HepG2 (cell line): ENCODE measurements at regions not wholly inside any gene's neighbourhood (a gene's known extent, or its start where the extent isn't known, plus 50 kb on each side); places are given as distances from the start of the nearest gene placed in this dataset.

Source experiments
- ATAC-seq: fragments of 200-7000 bp; cut with Tn5 transposase; 3 replicates; pipeline ENCODE4 v1.9.1; 2020; ENCODE audit warnings: mild to moderate bottlenecking, moderate library complexity
- BruUV-seq: library from RNA; stranded (reverse); fragments of 400-500 nt; replicated peaks from 2 replicates; lab custom pipeline; 2021; lab: Mats Ljungman, UMichigan
- CTCF ChIA-PET: fragments of 300-600 bp; formaldehyde crosslinking; extraction: SDS; loops from one replicate; lab custom pipeline; 2021; ENCODE audit warnings: low total read pairs, inconsistent platforms, low intra/inter-chr PET ratio; lab: Yijun Ruan, JAX
- POLR2A ChIA-PET: fragments of 350-600 bp; sonication (Branson Sonifier 250); formaldehyde crosslinking; loops from one replicate; lab custom pipeline; 2020; ENCODE audit warnings: antibody characterized with exemption, inconsistent platforms; lab: Yijun Ruan, JAX
- DNase-seq: peaks from one replicate; pipeline ENCODE4 v3.0.0-alpha.2; 2015; ENCODE audit warnings: low spot score
- FAIRE-seq: peaks from 3 replicates; lab custom pipeline; 2011; peaks lifted over from hg19 to GRCh38; lab: Jason Lieb, UNC
- H2AFZ ChIP-seq: one replicate; pipeline ENCODE4 v1.6.1; 2011; ENCODE audit warnings: low read length, inconsistent platforms
- H3K27ac ChIP-seq: fragments of 300-600 bp; 3 replicates; pipeline ENCODE4 v1.8.0; 2011; ENCODE audit warnings: mixed run types, mild to moderate bottlenecking, mixed read lengths, low read length, inconsistent platforms; ENCODE audit not compliant: insufficient read depth; ENCODE audit errors: extremely low read length
- H3K27me3 ChIP-seq, 2 experiments: fragments of 200-600 bp in 1 of 2; 2 replicates in 1 of 2; 3 replicates in 1 of 2; pipeline versions ENCODE4 v1.6.0 to v1.8.0; 2011; ENCODE audit warnings: low read length in 2 of 2, mild to moderate bottlenecking in 2 of 2, moderate library complexity in 2 of 2, inconsistent platforms in 1 of 2; ENCODE audit not compliant: insufficient read depth in 2 of 2, control insufficient read depth in 1 of 2
- H3K36me3 ChIP-seq, 2 experiments: fragments of 200-600 bp in 1 of 2; replicated peaks in 1 of 2; 2 replicates in 1 of 2; 3 replicates in 1 of 2; pipeline versions ENCODE4 v1.5.1 to v1.8.0; 2011; ENCODE audit warnings: low read length in 2 of 2, inconsistent platforms in 1 of 2; ENCODE audit not compliant: insufficient read depth in 2 of 2, control insufficient read depth in 1 of 2
- H3K4me1 ChIP-seq: 2 replicates; pipeline ENCODE4 v1.5.1; 2012; ENCODE audit warnings: low read length, inconsistent platforms; ENCODE audit not compliant: insufficient read depth
- H3K4me2 ChIP-seq: 2 replicates; pipeline ENCODE4 v1.6.0; 2011; ENCODE audit warnings: low read depth, low read length, inconsistent platforms
- H3K4me3 ChIP-seq, 3 experiments: fragments of 200-600 bp in 1 of 3; sonication (generic), shearing (Covaris generic) in 1 of 3; replicated peaks in 1 of 3; 2 replicates each; pipeline ENCODE4 v1.5.1; 2011 to 2016; ENCODE audit warnings: low read length in 3 of 3, inconsistent platforms in 2 of 3, low read depth in 2 of 3, mild to moderate bottlenecking in 2 of 3, control low read depth in 1 of 3, mixed read lengths in 1 of 3; ENCODE audit not compliant: insufficient read depth in 1 of 3
- H3K79me2 ChIP-seq: one replicate; pipeline ENCODE4 v1.6.1; 2011; ENCODE audit warnings: low read length, inconsistent platforms; ENCODE audit not compliant: insufficient read depth
- H3K9ac ChIP-seq: 2 replicates; pipeline ENCODE4 v1.6.0; 2011; ENCODE audit warnings: mild to moderate bottlenecking, low read depth, low read length, inconsistent platforms; ENCODE audit not compliant: insufficient read depth
- H3K9me3 ChIP-seq: 2 replicates; pipeline ENCODE4 v1.5.1; 2012; ENCODE audit warnings: mild to moderate bottlenecking, low read length
- H4K20me1 ChIP-seq: 2 replicates; pipeline ENCODE4 v1.6.0; 2011; ENCODE audit warnings: inconsistent platforms, mild to moderate bottlenecking, low read length, moderate library complexity; ENCODE audit not compliant: insufficient read depth
- CAMTA2 ChIP-seq: sonication (generic); formaldehyde crosslinking; IDR thresholded peaks from 2 replicates; pipeline ENCODE4 v1.4.0; 2020; ENCODE audit warnings: mild to moderate bottlenecking, missing genetic modification reagents, borderline replicate concordance
- CBX5 ChIP-seq: sonication (generic); formaldehyde crosslinking; IDR thresholded peaks from 2 replicates; pipeline ENCODE4 v1.4.0; 2020; ENCODE audit warnings: missing genetic modification reagents, borderline replicate concordance
- CENPX ChIP-seq: sonication (generic); formaldehyde crosslinking; IDR thresholded peaks from 2 replicates; pipeline ENCODE4 v1.9.0; 2021; ENCODE audit warnings: mild to moderate bottlenecking, missing genetic modification reagents, moderate library complexity
- JARID2 ChIP-seq: sonication (generic); formaldehyde crosslinking; IDR thresholded peaks from 2 replicates; pipeline ENCODE4 v1.8.1; 2023; ENCODE audit warnings: missing genetic modification reagents, inconsistent platforms; ENCODE audit not compliant: insufficient replicate concordance
- KAT7 ChIP-seq: IDR thresholded peaks from 2 replicates; pipeline ENCODE4 v1.6.1; 2018; ENCODE audit warnings: borderline replicate concordance, missing compliant biosample characterization
- KDM1A ChIP-seq: IDR thresholded peaks from 2 replicates; pipeline ENCODE4 v1.6.1; 2016; ENCODE audit warnings: missing compliant biosample characterization
- NR3C1 ChIP-seq: sonication (generic); formaldehyde crosslinking; IDR thresholded peaks from 2 replicates; pipeline ENCODE4 v1.4.0; 2020; ENCODE audit warnings: missing genetic modification reagents
- POLR2AphosphoS5 ChIP-seq: IDR thresholded peaks from 2 replicates; pipeline ENCODE4 v1.6.1; 2012; ENCODE audit warnings: low read depth, low read length
- STAT5B ChIP-seq: sonication (generic); formaldehyde crosslinking; IDR thresholded peaks from 2 replicates; pipeline ENCODE4 v1.4.0; 2020; ENCODE audit warnings: missing genetic modification reagents
- ZFP36L2 ChIP-seq: sonication (generic); formaldehyde crosslinking; IDR thresholded peaks from 2 replicates; pipeline ENCODE4 v1.4.0; 2020; ENCODE audit warnings: missing genetic modification reagents
- ZFX ChIP-seq: sonication (generic); formaldehyde crosslinking; IDR thresholded peaks from 2 replicates; pipeline ENCODE4 v1.4.0; 2020; ENCODE audit warnings: mild to moderate bottlenecking, low read depth, missing genetic modification reagents, moderate library complexity
- ZFY ChIP-seq: sonication (generic); formaldehyde crosslinking; IDR thresholded peaks from 2 replicates; pipeline ENCODE4 v1.4.0; 2020; ENCODE audit warnings: missing genetic modification reagents
- ZNF274 ChIP-seq: sonication (generic); formaldehyde crosslinking; IDR thresholded peaks from 2 replicates; pipeline ENCODE4 v1.5.1; 2020; ENCODE audit warnings: mild to moderate bottlenecking, missing genetic modification reagents
- ZNF569 ChIP-seq: sonication (generic); formaldehyde crosslinking; IDR thresholded peaks from 2 replicates; pipeline ENCODE4 v1.5.0; 2020; ENCODE audit warnings: mild to moderate bottlenecking, missing genetic modification reagents, moderate library complexity, borderline replicate concordance
- WGBS: methylation state at CpG from one replicate; pipeline ENCODE4 v1.1.6; 2017; ENCODE audit warnings: low lambda C conversion rate; 5-methylcytosine and 5-hydroxymethylcytosine counted together
- in situ Hi-C: cut with HindIII; loops from 2 replicates; pipeline ENCODE4 v1.10.0; 2017; ENCODE audit warnings: low pct_unique_long_range_greater_than_20kb; ENCODE audit not compliant: extremely low pct_ligation_motif_present
- intact Hi-C: fragments of 100-400 bp; cut with micrococcal nuclease; formaldehyde crosslinking; loops from one replicate; pipeline ENCODE4 v1.10.0; 2022; ENCODE audit not compliant: unreplicated experiment
- TF ChIP-seq, protein P1 (sequence below): sonication (generic); formaldehyde crosslinking; IDR thresholded peaks from 2 replicates; pipeline ENCODE4 v1.4.0; 2020; ENCODE audit warnings: missing genetic modification reagents
- TF ChIP-seq, protein P2 (sequence below): sonication (generic); formaldehyde crosslinking; IDR thresholded peaks from 2 replicates; pipeline ENCODE4 v1.8.0; 2022; ENCODE audit warnings: mild to moderate bottlenecking, missing genetic modification reagents, borderline replicate concordance
- TF ChIP-seq, protein P3 (sequence below): sonication (generic); formaldehyde crosslinking; IDR thresholded peaks from 2 replicates; pipeline ENCODE4 v1.4.0; 2020; ENCODE audit warnings: missing genetic modification reagents, borderline replicate concordance

DNA sequence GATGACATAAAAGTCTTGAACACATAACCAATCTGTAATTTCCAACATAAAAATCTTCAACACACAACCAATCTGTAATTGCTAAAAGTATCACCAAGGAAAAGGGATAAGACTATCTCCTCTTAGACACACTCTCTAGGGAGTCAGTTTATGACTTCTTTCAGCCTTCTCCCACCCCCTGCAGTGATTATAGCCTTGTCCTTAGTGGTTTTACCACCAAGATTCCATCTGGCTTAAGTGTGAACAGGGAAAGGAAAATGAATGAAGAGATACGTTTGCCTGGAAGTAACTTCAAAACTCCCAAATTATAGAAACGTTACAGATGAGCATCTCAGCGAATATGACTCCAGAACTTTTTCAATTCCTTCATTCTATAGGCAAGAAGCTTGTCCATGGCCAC lies 136.2 kb upstream of the RASSF8 start:
- no peaks in the 10 kb centered on the region for H4K20me1 ChIP-seq
- H3K4me1 ChIP-seq: no peaks in the 10 kb centered on the region
- POLR2A ChIA-PET: no interaction called here
- no peaks in the 10 kb centered on the region for H3K79me2 ChIP-seq
- intact Hi-C loops: no loop called here
- no peak overlapping the region for H3K9ac ChIP-seq
- DNase-seq (no peak), FAIRE-seq (no peak), ATAC-seq (no peak)
- 2% methylated on average over 3 of the region's 3 CpGs for WGBS
- CTCF ChIA-PET: no interaction called here
- TF ChIP-seq KAT7 (CRISPR knock-in tag): no peak
- TF ChIP-seq ZNF569 (CRISPR knock-in tag): no peak
- no peak for TF ChIP-seq STAT5B (CRISPR knock-in tag)
- TF ChIP-seq, protein P1, sequence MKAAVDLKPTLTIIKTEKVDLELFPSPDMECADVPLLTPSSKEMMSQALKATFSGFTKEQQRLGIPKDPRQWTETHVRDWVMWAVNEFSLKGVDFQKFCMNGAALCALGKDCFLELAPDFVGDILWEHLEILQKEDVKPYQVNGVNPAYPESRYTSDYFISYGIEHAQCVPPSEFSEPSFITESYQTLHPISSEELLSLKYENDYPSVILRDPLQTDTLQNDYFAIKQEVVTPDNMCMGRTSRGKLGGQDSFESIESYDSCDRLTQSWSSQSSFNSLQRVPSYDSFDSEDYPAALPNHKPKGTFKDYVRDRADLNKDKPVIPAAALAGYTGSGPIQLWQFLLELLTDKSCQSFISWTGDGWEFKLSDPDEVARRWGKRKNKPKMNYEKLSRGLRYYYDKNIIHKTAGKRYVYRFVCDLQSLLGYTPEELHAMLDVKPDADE (CRISPR knock-in tag): no peak
- TF ChIP-seq, protein P2, sequence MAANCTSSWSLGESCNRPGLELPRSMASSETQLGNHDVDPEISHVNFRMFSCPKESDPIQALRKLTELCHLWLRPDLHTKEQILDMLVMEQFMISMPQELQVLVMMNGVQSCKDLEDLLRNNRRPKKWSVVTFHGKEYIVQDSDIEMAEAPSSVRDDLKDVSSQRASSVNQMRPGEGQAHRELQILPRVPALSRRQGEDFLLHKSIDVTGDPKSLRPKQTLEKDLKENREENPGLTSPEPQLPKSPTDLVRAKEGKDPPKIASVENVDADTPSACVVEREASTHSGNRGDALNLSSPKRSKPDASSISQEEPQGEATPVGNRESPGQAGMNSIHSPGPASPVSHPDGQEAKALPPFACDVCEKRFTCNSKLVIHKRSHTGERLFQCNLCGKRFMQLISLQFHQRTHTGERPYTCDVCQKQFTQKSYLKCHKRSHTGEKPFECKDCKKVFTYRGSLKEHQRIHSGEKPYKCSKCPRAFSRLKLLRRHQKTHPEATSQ: no peak
- TF ChIP-seq NR3C1 (CRISPR knock-in tag): no peak
- no peak overlapping the region for H3K4me2 ChIP-seq
- no peaks in the 10 kb centered on the region for H3K27me3 ChIP-seq
- H3K27ac ChIP-seq: no peak overlapping the region
- H3K9me3 ChIP-seq: no peaks in the 10 kb centered on the region
- in situ Hi-C loops: no loop called here
- no peaks in the 10 kb centered on the region for H3K36me3 ChIP-seq
- BruUV-seq: no TSS peak
- no peak overlapping the region for H2AFZ ChIP-seq
- H3K4me3 ChIP-seq: no peak overlapping the region

DNA sequence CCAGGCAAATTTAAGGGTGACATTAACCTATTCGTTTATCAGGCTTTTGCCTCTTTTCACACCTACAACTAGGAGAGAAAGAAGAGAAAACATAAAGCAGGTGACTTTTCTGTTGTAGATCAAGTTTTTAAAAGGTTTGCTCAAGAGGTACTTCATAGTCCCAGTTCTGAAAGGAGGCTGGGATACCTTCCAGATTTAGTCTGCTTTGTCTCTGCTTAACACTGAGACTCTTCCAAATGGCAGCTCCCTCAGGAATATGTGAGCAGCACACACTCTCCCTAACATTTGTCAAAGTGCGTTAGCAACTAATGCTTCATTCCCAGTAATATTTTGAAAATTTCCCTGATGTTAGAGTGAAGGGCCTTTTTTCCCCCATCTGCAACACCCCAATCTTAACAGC lies 133.7 kb upstream of the RASSF8 start:
- CTCF ChIA-PET: no interaction called here
- POLR2A ChIA-PET: no interaction called here
- H3K79me2 ChIP-seq: no peaks in the 10 kb centered on the region
- H4K20me1 ChIP-seq: no peaks in the 10 kb centered on the region
- no TSS peak for BruUV-seq
- FAIRE-seq (no peak), ATAC-seq (no peak), DNase-seq (no peak)
- H3K9me3 ChIP-seq: no peaks in the 10 kb centered on the region
- H3K4me2 ChIP-seq: no peak overlapping the region
- H3K27me3 ChIP-seq: 0 out of 5 replicates have a peak, but pooled peaks cover 0 to 2% of the 10 kb centered on the region in 2 experiments
- no peaks in the 10 kb centered on the region for H3K4me1 ChIP-seq
- no peak overlapping the region for H2AFZ ChIP-seq
- no peak overlapping the region for H3K4me3 ChIP-seq
- WGBS: 32% methylated on average over 2 of the region's 2 CpGs
- H3K9ac ChIP-seq: no peak overlapping the region
- in situ Hi-C loops (no loop called here), intact Hi-C loops (no loop called here)
- H3K27ac ChIP-seq: no peak overlapping the region
- H3K36me3 ChIP-seq: no peaks in the 10 kb centered on the region
- TF ChIP-seq CAMTA2 (CRISPR knock-in tag): no peak
- no peak for TF ChIP-seq CENPX (CRISPR knock-in tag)
- no peak for TF ChIP-seq CBX5 (CRISPR knock-in tag)
- TF ChIP-seq, protein P3, sequence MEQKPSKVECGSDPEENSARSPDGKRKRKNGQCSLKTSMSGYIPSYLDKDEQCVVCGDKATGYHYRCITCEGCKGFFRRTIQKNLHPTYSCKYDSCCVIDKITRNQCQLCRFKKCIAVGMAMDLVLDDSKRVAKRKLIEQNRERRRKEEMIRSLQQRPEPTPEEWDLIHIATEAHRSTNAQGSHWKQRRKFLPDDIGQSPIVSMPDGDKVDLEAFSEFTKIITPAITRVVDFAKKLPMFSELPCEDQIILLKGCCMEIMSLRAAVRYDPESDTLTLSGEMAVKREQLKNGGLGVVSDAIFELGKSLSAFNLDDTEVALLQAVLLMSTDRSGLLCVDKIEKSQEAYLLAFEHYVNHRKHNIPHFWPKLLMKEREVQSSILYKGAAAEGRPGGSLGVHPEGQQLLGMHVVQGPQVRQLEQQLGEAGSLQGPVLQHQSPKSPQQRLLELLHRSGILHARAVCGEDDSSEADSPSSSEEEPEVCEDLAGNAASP: no peak
- no peak for TF ChIP-seq ZFY (CRISPR knock-in tag)
- TF ChIP-seq KDM1A (CRISPR knock-in tag): no peak
- TF ChIP-seq ZNF274 (CRISPR knock-in tag): no peak
- no peak for TF ChIP-seq ZFX (CRISPR knock-in tag)
- TF ChIP-seq POLR2AphosphoS5: no peak
- no peak for TF ChIP-seq ZFP36L2 (CRISPR knock-in tag)
- no peak for TF ChIP-seq JARID2
